ENCODE measurements at regions not wholly inside any gene's neighbourhood (a gene's known extent, or its start where the extent isn't known, plus 50 kb on each side); places are given as distances from the start of the nearest gene placed in this dataset.

- TF ChIP-seq, protein P1, sequence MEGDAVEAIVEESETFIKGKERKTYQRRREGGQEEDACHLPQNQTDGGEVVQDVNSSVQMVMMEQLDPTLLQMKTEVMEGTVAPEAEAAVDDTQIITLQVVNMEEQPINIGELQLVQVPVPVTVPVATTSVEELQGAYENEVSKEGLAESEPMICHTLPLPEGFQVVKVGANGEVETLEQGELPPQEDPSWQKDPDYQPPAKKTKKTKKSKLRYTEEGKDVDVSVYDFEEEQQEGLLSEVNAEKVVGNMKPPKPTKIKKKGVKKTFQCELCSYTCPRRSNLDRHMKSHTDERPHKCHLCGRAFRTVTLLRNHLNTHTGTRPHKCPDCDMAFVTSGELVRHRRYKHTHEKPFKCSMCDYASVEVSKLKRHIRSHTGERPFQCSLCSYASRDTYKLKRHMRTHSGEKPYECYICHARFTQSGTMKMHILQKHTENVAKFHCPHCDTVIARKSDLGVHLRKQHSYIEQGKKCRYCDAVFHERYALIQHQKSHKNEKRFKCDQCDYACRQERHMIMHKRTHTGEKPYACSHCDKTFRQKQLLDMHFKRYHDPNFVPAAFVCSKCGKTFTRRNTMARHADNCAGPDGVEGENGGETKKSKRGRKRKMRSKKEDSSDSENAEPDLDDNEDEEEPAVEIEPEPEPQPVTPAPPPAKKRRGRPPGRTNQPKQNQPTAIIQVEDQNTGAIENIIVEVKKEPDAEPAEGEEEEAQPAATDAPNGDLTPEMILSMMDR (IDR thresholded peaks at IDR 0.05; ENCODE audit: borderline replicate concordance, extremely low read depth, low read length, poor library complexity, severe bottlenecking) = no peak
- TF ChIP-seq EZH2 (IDR thresholded peaks at IDR 0.05; ENCODE audit: borderline replicate concordance, low read depth, low read length, severe bottlenecking) = no peak
Observed at GRCh38 chr20:52039790-52040189, 151.8 kb downstream of the ZFP64 start.

Data from DND-41 (cell line).